ENCODE measurements at regions not wholly inside any gene's neighbourhood (a gene's known extent, or its start where the extent isn't known, plus 50 kb on each side); places are given as distances from the start of the nearest gene placed in this dataset.

- no peak for DNase-seq
These were observed 563.4 kb upstream of the PLXNA2 start for GRCh38 chr1:208807446-208808127.

GRCh38 chr1:208808301-208808700 lies 564.1 kb upstream of the PLXNA2 start:
- DNase-seq: no peak

- no peak for DNase-seq
These were observed 565.7 kb upstream of the PLXNA2 start for GRCh38 chr1:208809876-208810275.

DNA sequence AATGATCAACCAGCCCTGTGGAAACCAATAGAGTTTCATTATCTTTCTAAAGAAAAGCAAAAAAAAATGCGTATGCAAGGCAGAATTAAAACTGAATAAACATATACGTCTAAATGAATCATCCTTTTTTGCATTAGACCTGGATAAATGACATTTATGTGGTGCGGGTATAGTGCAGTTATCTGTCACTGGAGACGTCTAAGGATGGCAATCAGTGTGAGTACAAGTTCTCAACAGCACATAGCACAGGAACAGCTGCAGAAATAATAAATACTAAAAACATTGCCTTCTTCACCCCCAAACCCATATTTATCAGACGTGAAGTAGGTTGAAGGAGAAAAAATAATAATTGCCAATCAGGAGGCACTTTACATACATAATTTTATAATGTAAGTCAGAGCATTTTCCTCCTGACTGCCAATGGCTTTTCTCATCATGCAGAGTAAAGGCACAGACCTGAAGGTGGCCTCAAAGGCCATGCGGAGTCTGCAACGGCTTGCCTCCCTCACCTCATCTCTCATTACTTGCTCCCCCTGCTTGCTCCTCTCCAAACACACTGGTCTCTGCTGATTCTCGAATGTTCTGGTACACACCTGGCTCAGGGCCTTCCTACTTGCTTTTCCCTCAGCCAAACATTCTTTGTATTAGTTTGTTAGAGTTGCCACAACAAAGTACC lies 574.7 kb upstream of the PLXNA2 start:
- DNase-seq: no peak

GRCh38 chr1:208820580-208821212 lies 576.5 kb upstream of the PLXNA2 start:
- DNase-seq: no peak

GRCh38 chr1:208821939-208822338 lies 577.8 kb upstream of the PLXNA2 start:
- no peak for DNase-seq

- DNase-seq: no peak
These were observed 581.1 kb upstream of the PLXNA2 start for GRCh38 chr1:208825300-208825699.

DNA sequence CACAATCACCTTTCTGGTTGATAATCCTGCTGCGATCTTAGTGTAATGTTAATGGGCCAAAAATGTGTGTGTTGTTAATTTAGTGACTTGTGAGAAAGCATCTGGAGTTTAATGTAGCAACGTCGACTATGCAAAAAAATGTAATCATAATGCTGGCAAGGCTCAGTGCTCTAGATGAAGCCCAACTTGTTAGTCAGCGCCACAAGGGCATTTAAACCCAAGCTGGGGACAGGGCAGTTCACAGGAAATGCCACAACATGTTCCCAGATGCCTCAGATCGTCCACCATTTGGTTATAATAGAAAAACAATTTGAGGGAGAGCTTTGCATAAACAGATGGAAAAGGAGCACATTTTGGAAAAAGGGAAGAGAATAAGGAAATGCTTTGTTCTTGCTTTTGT lies 585.4 kb upstream of the PLXNA2 start:
- DNase-seq: no peak

DNA sequence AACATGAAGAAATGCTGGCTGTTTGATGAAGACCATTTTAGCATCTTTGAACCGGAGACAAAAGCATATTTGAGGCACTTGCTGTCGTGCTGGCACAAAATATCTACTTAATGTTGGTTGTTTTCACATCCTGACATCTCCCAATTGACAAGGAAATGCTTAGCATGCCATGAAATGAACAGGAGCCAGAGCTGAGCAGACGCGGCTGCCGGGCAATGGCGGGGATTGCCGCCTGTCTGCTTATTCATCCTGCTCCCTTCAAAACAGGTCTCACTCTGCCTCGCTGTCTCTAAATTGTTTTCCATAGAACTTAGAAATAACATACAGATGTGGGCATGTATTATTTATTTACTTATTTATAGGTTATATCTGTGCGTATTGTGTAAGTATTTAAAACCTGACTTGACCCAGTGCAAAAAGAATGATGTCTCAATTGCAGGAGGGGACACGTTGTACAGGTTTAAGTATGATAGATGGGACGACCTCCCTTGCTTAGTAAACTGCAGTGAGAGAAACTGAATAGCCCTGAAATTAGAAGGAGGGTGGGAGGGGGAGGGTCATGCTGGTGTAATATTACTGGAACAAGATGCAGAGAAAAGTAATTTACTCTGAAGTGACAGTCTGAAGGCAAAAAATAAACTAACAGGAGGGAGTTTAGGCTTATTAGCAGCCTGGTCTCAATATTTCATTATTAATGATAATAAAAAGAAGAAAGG lies 590.4 kb upstream of the PLXNA2 start:
- no peak for DNase-seq

GRCh38 chr1:208835097-208835463 lies 590.9 kb upstream of the PLXNA2 start:
- no peak for DNase-seq

DNA sequence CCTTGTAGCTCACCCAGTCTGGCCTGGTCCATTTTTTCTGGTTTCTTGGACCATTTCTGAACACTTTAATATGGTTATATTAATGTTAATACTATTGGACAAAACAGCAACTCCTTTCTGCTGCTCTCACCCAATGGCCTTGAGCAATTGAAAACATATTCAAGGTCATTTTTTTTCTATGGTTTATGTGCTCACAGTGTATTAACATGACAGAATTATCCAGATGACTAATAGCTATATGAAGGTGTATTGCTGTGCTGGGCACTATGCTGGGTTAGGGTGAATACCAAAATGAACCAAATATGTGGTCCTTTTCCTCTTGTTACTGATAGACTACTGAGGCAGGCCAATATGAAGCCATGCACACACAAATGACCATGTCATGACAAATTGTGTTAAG lies 591.6 kb upstream of the PLXNA2 start:
- DNase-seq: no peak

GRCh38 chr1:208837242-208837641 lies 593.1 kb upstream of the PLXNA2 start:
- no peak for DNase-seq

DNA sequence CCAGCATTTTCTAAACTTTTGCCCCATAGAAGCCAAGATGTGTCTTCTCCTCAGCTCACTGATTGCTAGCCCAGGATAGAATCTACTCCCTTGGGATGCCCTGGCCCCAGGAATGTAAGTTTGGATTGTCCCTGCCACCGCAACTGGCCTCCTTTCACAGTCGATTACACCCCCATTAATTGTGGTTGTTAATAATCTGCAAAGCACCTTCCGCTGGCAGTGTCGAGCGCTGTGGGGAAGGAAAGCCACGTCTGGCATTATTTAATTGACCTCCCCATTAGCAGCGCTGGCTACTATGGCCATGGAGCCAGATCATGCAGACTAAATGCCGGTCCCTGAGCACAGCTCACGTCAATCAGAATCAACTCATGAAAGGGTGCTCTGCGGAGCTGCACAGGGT lies 597.3 kb upstream of the PLXNA2 start:
- DNase-seq: no peak

GRCh38 chr1:208842451-208842850 lies 598.3 kb upstream of the PLXNA2 start:
- DNase-seq: no peak

DNA sequence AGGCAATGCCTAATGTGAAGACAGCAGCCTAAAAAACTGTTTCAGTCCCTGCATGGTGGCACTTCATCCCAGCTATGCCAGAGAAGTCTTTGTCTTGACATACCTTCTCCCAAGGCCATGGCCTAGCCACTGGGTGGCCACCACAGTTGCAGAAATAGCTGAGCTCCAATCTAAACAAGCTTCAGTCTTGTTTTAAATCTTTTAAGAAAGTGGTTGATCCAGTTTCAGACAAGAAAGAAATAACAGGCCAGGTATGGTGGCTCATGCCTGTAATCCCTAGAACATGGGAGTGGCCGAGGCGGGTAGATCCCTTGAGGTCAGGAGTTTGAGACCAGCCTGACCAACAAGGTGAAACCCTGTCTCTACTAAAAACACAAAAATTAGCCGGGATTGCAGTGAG lies 600.0 kb upstream of the PLXNA2 start:
- no peak for DNase-seq

GRCh38 chr1:208848854-208849253 lies 604.7 kb upstream of the PLXNA2 start:
- no peak for DNase-seq

DNA sequence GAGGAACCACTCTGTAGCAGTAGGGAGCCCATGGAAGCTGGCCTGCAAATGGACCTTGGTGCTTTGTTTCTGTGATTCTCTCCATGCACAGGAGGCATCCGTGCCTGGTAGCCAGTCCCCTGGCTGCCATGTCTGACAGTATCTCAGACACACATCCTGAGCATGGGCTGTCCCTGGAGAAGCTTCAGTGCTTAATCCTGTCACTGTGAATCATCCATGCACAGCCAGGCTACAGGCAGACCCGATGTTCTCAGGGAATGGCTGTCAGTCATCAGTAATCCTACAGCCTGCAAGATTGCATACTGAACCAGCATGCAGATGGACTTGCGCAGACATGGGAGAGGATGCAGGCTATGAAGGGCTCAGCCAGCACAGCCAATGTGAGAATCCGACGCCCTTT lies 606.3 kb upstream of the PLXNA2 start:
- DNase-seq: no peak

DNA sequence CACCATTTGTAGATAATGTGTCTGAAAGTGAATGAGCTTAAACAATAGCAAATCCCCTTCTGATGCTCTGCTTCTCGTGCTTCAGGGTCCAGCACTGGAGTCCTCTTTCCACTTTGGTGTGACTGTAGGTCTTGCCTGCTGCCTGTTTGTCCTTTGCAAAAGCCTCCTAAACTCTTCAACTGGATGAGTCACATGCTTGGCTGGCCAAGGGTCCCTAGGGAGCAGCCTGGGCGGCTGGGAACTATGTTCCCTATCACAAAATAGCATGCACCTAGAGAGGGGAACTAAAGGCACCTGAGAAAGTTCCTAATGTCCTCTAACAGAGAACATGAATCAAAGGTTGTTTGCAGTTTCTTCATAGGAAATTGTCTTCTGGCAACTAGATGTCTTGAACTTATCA lies 607.2 kb upstream of the PLXNA2 start:
- DNase-seq: no peak

DNA sequence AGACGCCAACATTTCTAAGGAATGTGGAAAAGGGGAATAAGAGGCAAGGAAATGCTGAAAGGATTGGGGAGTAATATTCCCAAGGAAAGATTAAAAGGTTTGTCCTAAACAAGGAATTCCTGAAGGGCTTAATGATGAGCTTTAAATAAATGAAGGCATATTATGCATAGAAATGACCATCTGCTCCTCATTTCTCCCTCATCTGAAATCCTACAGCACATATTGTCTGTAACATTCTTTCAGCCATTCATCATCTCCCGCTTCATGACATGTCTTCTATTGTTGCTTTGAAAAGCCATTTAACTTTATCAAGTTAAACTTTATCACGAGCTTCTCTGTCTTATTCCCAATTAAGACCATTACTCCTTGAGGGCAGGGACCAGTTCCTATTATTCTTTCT lies 608.7 kb upstream of the PLXNA2 start:
- no peak for DNase-seq

GRCh38 chr1:208855403-208855802 lies 611.2 kb upstream of the PLXNA2 start:
- DNase-seq: no peak

- DNase-seq: no peak
These were observed 613.3 kb upstream of the PLXNA2 start for GRCh38 chr1:208857465-208857864.

GRCh38 chr1:208858738-208859137 lies 614.6 kb upstream of the PLXNA2 start:
- DNase-seq: no peak

- no peak for DNase-seq
These were observed 620.3 kb upstream of the PLXNA2 start for GRCh38 chr1:208864366-208864965.
